ENCODE measurements at regions not wholly inside any gene's neighbourhood (a gene's known extent, or its start where the extent isn't known, plus 50 kb on each side); places are given as distances from the start of the nearest gene placed in this dataset.

GRCh38 chr13:55660851-55661250 lies 1479.9 kb upstream of the PRR20A start:
- DNase-seq (ENCODE audit: low read depth): no peak

GRCh38 chr13:55661505-55661904 lies 1479.2 kb upstream of the PRR20A start:
- no peak for DNase-seq (ENCODE audit: low read depth)

GRCh38 chr13:55664178-55664577 lies 1476.5 kb upstream of the PRR20A start:
- DNase-seq (ENCODE audit: low read depth): no peak

- no peak for DNase-seq (ENCODE audit: low read depth)
Measured at GRCh38 chr13:55669051-55669450, 1471.7 kb upstream of the PRR20A start.

GRCh38 chr13:55673910-55674309 lies 1466.8 kb upstream of the PRR20A start:
- DNase-seq (ENCODE audit: low read depth): no peak

GRCh38 chr13:55682776-55683175 lies 1457.9 kb upstream of the PRR20A start:
- DNase-seq (ENCODE audit: low read depth): no peak

GRCh38 chr13:55705526-55705925 lies 1435.2 kb upstream of the PRR20A start:
- DNase-seq (ENCODE audit: low read depth): no peak

- DNase-seq (ENCODE audit: low read depth): no peak
Measured at GRCh38 chr13:55705971-55706370, 1434.7 kb upstream of the PRR20A start.

- DNase-seq (ENCODE audit: low read depth): no peak
Measured at GRCh38 chr13:55714120-55714519, 1426.6 kb upstream of the PRR20A start.

- no peak for DNase-seq (ENCODE audit: low read depth)
Measured at GRCh38 chr13:55727683-55728082, 1413.0 kb upstream of the PRR20A start.

- no peak for DNase-seq (ENCODE audit: low read depth)
Measured at GRCh38 chr13:55728247-55728646, 1412.5 kb upstream of the PRR20A start.

- DNase-seq (ENCODE audit: low read depth): no peak
Measured at GRCh38 chr13:55745828-55746227, 1394.9 kb upstream of the PRR20A start.

GRCh38 chr13:55761986-55762385 lies 1378.7 kb upstream of the PRR20A start:
- DNase-seq (ENCODE audit: low read depth): no peak

GRCh38 chr13:55777612-55778011 lies 1363.1 kb upstream of the PRR20A start:
- no peak for DNase-seq (ENCODE audit: low read depth)

- DNase-seq (ENCODE audit: low read depth): no peak
Measured at GRCh38 chr13:55783841-55784240, 1356.9 kb upstream of the PRR20A start.

- DNase-seq (ENCODE audit: low read depth): no peak
Measured at GRCh38 chr13:55788548-55788947, 1352.2 kb upstream of the PRR20A start.

GRCh38 chr13:55792544-55793193 lies 1348.0 kb upstream of the PRR20A start:
- DNase-seq (ENCODE audit: low read depth): no peak

GRCh38 chr13:55815458-55816033 lies 1325.2 kb upstream of the PRR20A start:
- no peak for DNase-seq (ENCODE audit: low read depth)

GRCh38 chr13:55816976-55817601 lies 1323.6 kb upstream of the PRR20A start:
- no peak for DNase-seq (ENCODE audit: low read depth)

GRCh38 chr13:55820817-55821216 lies 1319.9 kb upstream of the PRR20A start:
- no peak for DNase-seq (ENCODE audit: low read depth)

- DNase-seq (ENCODE audit: low read depth): no peak
Measured at GRCh38 chr13:55869648-55870047, 1271.1 kb upstream of the PRR20A start.

- no peak for DNase-seq (ENCODE audit: low read depth)
Measured at GRCh38 chr13:55887561-55887960, 1253.2 kb upstream of the PRR20A start.

GRCh38 chr13:55893540-55893939 lies 1247.2 kb upstream of the PRR20A start:
- DNase-seq (ENCODE audit: low read depth): no peak

Data from RPMI7951 (cell line).